Naive B cell (primary cell): ENCODE measurements at regions not wholly inside any gene's neighbourhood (a gene's known extent, or its start where the extent isn't known, plus 50 kb on each side); places are given as distances from the start of the nearest gene placed in this dataset.

ENCODE experiments used
- ATAC-seq, 2 donors: fragments of 150-1000 bp; cut with Tn5 transposase; 2 replicates each; pipeline ENCODE4 v1.10.0; 2021; ENCODE audit warnings: low read depth in 2 of 2, mild to moderate bottlenecking in 2 of 2, moderate library complexity in 2 of 2
- DNase-seq: peaks from one replicate; pipeline ENCODE4 v3.0.0; 2022
- H3K27ac Mint-ChIP-seq, 6 donors: one replicate each; pipeline ENCODE4 v1.8.0; 2020 to 2022; ENCODE audit warnings: mild to moderate bottlenecking in 6 of 6, mixed read lengths in 6 of 6, moderate library complexity in 5 of 6, inconsistent platforms in 2 of 6
- H3K27me3 Mint-ChIP-seq, 3 donors: one replicate each; pipeline ENCODE4 v1.8.0; 2021 to 2022; ENCODE audit warnings: mixed read lengths in 3 of 3, mild to moderate bottlenecking in 1 of 3
- H3K36me3 Mint-ChIP-seq, 2 donors: one replicate each; pipeline ENCODE4 v1.8.0; 2020 to 2022; ENCODE audit warnings: mixed read lengths in 2 of 2, inconsistent platforms in 1 of 2, mild to moderate bottlenecking in 1 of 2
- H3K4me1 Mint-ChIP-seq, 3 donors: one replicate each; pipeline ENCODE4 v1.8.0; 2020 to 2022; ENCODE audit warnings: mixed read lengths in 3 of 3, inconsistent platforms in 1 of 3, mild to moderate bottlenecking in 1 of 3, moderate library complexity in 1 of 3
- H3K4me3 Mint-ChIP-seq, 8 donors: one replicate each; pipeline ENCODE4 v1.8.0; 2020 to 2022; ENCODE audit warnings: mild to moderate bottlenecking in 8 of 8, mixed read lengths in 8 of 8, moderate library complexity in 8 of 8, inconsistent platforms in 2 of 8
- H3K9me3 Mint-ChIP-seq, 7 donors: one replicate each; pipeline ENCODE4 v1.8.0; 2020 to 2022; ENCODE audit warnings: mixed read lengths in 7 of 7, mild to moderate bottlenecking in 5 of 7, inconsistent platforms in 2 of 7, moderate library complexity in 1 of 7

GRCh38 chr10:83963446-83963845, 175.9 kb upstream of the GHITM start:
- no peak for ATAC-seq
- H3K4me3 Mint-ChIP-seq: no peak overlapping the region
- no peaks in the 10 kb centered on the region for H3K4me1 Mint-ChIP-seq
- peaks cover 0 to 10% (median 0%) of the 10 kb centered on the region in 7 donors for H3K9me3 Mint-ChIP-seq
- DNase-seq: no peak
- no peak overlapping the region for H3K27ac Mint-ChIP-seq
- peaks cover 0 to 5% (median 0%) of the 10 kb centered on the region in 3 donors for H3K27me3 Mint-ChIP-seq
- H3K36me3 Mint-ChIP-seq: no peaks in the 10 kb centered on the region

GRCh38 chr10:83965473-83965872, 173.8 kb upstream of the GHITM start:
- no peaks in the 10 kb centered on the region for H3K4me1 Mint-ChIP-seq
- DNase-seq (no peak), ATAC-seq (no peak)
- H3K27ac Mint-ChIP-seq: no peak overlapping the region
- H3K4me3 Mint-ChIP-seq: no peak overlapping the region
- H3K36me3 Mint-ChIP-seq: no peaks in the 10 kb centered on the region
- peaks cover 0 to 10% (median 0%) of the 10 kb centered on the region in 7 donors for H3K9me3 Mint-ChIP-seq
- peaks cover 0 to 5% (median 0%) of the 10 kb centered on the region in 3 donors for H3K27me3 Mint-ChIP-seq

GRCh38 chr10:83968052-83968451, 171.3 kb upstream of the GHITM start:
- no peak for ATAC-seq
- Mint-ChIP-seq H3K4me3 (no peak overlapping the region), H3K27me3 (peaks cover 0 to 5% (median 0%) of the 10 kb centered on the region in 3 donors), H3K36me3 (no peaks in the 10 kb centered on the region), H3K9me3 (peaks cover 0 to 10% (median 0%) of the 10 kb centered on the region in 7 donors), H3K27ac (peak overlapping the region in 1 of 6 donors; percentile 8), H3K4me1 (no peaks in the 10 kb centered on the region)
- no peak for DNase-seq

GRCh38 chr10:83978681-83979383, 160.5 kb upstream of the GHITM start:
- DNase-seq (no peak), ATAC-seq (no peak)
- peaks cover 0 to 4% (median 0%) of the 10 kb centered on the region in 7 donors for H3K9me3 Mint-ChIP-seq
- H3K27ac Mint-ChIP-seq: no peak overlapping the region
- no peaks in the 10 kb centered on the region for H3K36me3 Mint-ChIP-seq
- no peak overlapping the region for H3K4me3 Mint-ChIP-seq
- H3K27me3 Mint-ChIP-seq: peaks cover 0 to 11% (median 9%) of the 10 kb centered on the region in 3 donors
- no peaks in the 10 kb centered on the region for H3K4me1 Mint-ChIP-seq

- Mint-ChIP-seq H3K27ac (no peak overlapping the region), H3K4me1 (no peaks in the 10 kb centered on the region), H3K27me3 (peaks cover 11 to 16% (median 14%) of the 10 kb centered on the region in 3 donors), H3K4me3 (no peak overlapping the region), H3K36me3 (no peaks in the 10 kb centered on the region), H3K9me3 (peaks cover 0 to 4% (median 2%) of the 10 kb centered on the region in 7 donors)
- ATAC-seq: no peak
- DNase-seq: no peak
Observed at GRCh38 chr10:83982812-83983211, 156.5 kb upstream of the GHITM start.

- DNase-seq: no peak
- peaks cover 11 to 16% (median 14%) of the 10 kb centered on the region in 3 donors for H3K27me3 Mint-ChIP-seq
- H3K4me1 Mint-ChIP-seq: no peaks in the 10 kb centered on the region
- H3K9me3 Mint-ChIP-seq: peaks cover 0 to 4% (median 2%) of the 10 kb centered on the region in 7 donors
- H3K27ac Mint-ChIP-seq: no peak overlapping the region
- no peak for ATAC-seq
- no peaks in the 10 kb centered on the region for H3K36me3 Mint-ChIP-seq
- no peak overlapping the region for H3K4me3 Mint-ChIP-seq
Observed at GRCh38 chr10:83983578-83984255, 155.6 kb upstream of the GHITM start.

- Mint-ChIP-seq H3K36me3 (no peaks in the 10 kb centered on the region), H3K9me3 (peaks cover 0 to 5% (median 2%) of the 10 kb centered on the region in 7 donors), H3K4me3 (no peak overlapping the region), H3K4me1 (no peaks in the 10 kb centered on the region), H3K27ac (no peak overlapping the region), H3K27me3 (peaks cover 11 to 16% (median 14%) of the 10 kb centered on the region in 3 donors)
- ATAC-seq (no peak), DNase-seq (no peak)
Observed at GRCh38 chr10:83984256-83984640, 155.1 kb upstream of the GHITM start.

GRCh38 chr10:83986800-83987199, 152.5 kb upstream of the GHITM start:
- Mint-ChIP-seq H3K27ac (no peak overlapping the region), H3K9me3 (peaks cover 0 to 8% (median 2%) of the 10 kb centered on the region in 7 donors), H3K27me3 (peaks cover 3 to 14% (median 8%) of the 10 kb centered on the region in 3 donors), H3K4me1 (peaks cover 0 to 11% (median 0%) of the 10 kb centered on the region in 3 donors), H3K36me3 (no peaks in the 10 kb centered on the region), H3K4me3 (no peak overlapping the region)
- no peak for ATAC-seq
- no peak for DNase-seq

- H3K27ac Mint-ChIP-seq: no peak overlapping the region
Observed at GRCh38 chr10:83987216-83987615, 152.1 kb upstream of the GHITM start.

GRCh38 chr10:83988435-83988834, 150.9 kb upstream of the GHITM start:
- Mint-ChIP-seq H3K36me3 (no peaks in the 10 kb centered on the region), H3K4me3 (no peak overlapping the region), H3K9me3 (peaks cover 0 to 5% (median 3%) of the 10 kb centered on the region in 7 donors), H3K27ac (peak overlapping the region in 1 of 6 donors; percentile 24), H3K27me3 (peaks cover 0 to 14% (median 8%) of the 10 kb centered on the region in 3 donors), H3K4me1 (peaks cover 0 to 11% (median 0%) of the 10 kb centered on the region in 3 donors)
- DNase-seq: no peak
- ATAC-seq: no peak

More at GRCh38 chr10:83987216-83987615, 152.1 kb upstream of the GHITM start:
- H3K27me3 Mint-ChIP-seq: peaks cover 0 to 14% (median 8%) of the 10 kb centered on the region in 3 donors
- H3K4me1 Mint-ChIP-seq: peaks cover 0 to 11% (median 0%) of the 10 kb centered on the region in 3 donors
- ATAC-seq (no peak), DNase-seq (no peak)
- no peaks in the 10 kb centered on the region for H3K36me3 Mint-ChIP-seq
- no peak overlapping the region for H3K4me3 Mint-ChIP-seq
- H3K9me3 Mint-ChIP-seq: peaks cover 0 to 5% (median 3%) of the 10 kb centered on the region in 7 donors

- ATAC-seq (no peak), DNase-seq (no peak)
- H3K36me3 Mint-ChIP-seq: no peaks in the 10 kb centered on the region
- H3K27me3 Mint-ChIP-seq: peaks cover 0 to 14% (median 8%) of the 10 kb centered on the region in 3 donors
- peaks cover 0 to 11% (median 0%) of the 10 kb centered on the region in 3 donors for H3K4me1 Mint-ChIP-seq
- H3K4me3 Mint-ChIP-seq: no peak overlapping the region
- peaks cover 0 to 5% (median 3%) of the 10 kb centered on the region in 7 donors for H3K9me3 Mint-ChIP-seq
- H3K27ac Mint-ChIP-seq: no peak overlapping the region
Observed at GRCh38 chr10:83990126-83990525, 149.2 kb upstream of the GHITM start.

GRCh38 chr10:83991986-83992753, 147.1 kb upstream of the GHITM start:
- no peak overlapping the region for H3K27ac Mint-ChIP-seq
- DNase-seq: no peak
- peaks cover 0 to under 1% (median 0%) of the 10 kb centered on the region in 3 donors for H3K27me3 Mint-ChIP-seq
- no peak for ATAC-seq
- peaks cover 0 to 5% (median 0%) of the 10 kb centered on the region in 7 donors for H3K9me3 Mint-ChIP-seq
- H3K4me1 Mint-ChIP-seq: peaks cover 0 to 11% (median 0%) of the 10 kb centered on the region in 3 donors
- no peaks in the 10 kb centered on the region for H3K36me3 Mint-ChIP-seq
- no peak overlapping the region for H3K4me3 Mint-ChIP-seq

GRCh38 chr10:83994325-83994724, 145.0 kb upstream of the GHITM start:
- H3K4me3 Mint-ChIP-seq: no peak overlapping the region
- no peaks in the 10 kb centered on the region for H3K36me3 Mint-ChIP-seq
- DNase-seq (no peak), ATAC-seq (no peak)
- H3K4me1 Mint-ChIP-seq: peaks cover 0 to 11% (median 0%) of the 10 kb centered on the region in 3 donors
- no peak overlapping the region for H3K27ac Mint-ChIP-seq
- peaks cover 0 to 3% (median 0%) of the 10 kb centered on the region in 7 donors for H3K9me3 Mint-ChIP-seq
- H3K27me3 Mint-ChIP-seq: peaks cover 0 to 10% (median 5%) of the 10 kb centered on the region in 3 donors
